ENCODE measurements at regions not wholly inside any gene's neighbourhood (a gene's known extent, or its start where the extent isn't known, plus 50 kb on each side); places are given as distances from the start of the nearest gene placed in this dataset.

- TF ChIP-seq RAD21 (IDR thresholded peaks at IDR 0.05; ENCODE audit: low read depth) (no peak), REST (IDR thresholded peaks at IDR 0.05; ENCODE audit: low read depth) (no peak), TAF1 (IDR thresholded peaks at IDR 0.05; ENCODE audit: low read depth) (no peak), EP300 (IDR thresholded peaks at IDR 0.05; ENCODE audit: borderline replicate concordance) (no peak), MAX (IDR thresholded peaks at IDR 0.05) (no peak), YY1 (IDR thresholded peaks at IDR 0.05; ENCODE audit: low read depth) (no peak), TEAD4 (IDR thresholded peaks at IDR 0.05) (no peak), FOXM1 (IDR thresholded peaks at IDR 0.05; ENCODE audit: borderline replicate concordance, low read depth) (no peak), EGR1 (IDR thresholded peaks at IDR 0.05) (no peak), CEBPB (IDR thresholded peaks at IDR 0.05) (no peak), CREB1 (IDR thresholded peaks at IDR 0.05; ENCODE audit: low read depth) (no peak), TCF12 (IDR thresholded peaks at IDR 0.05; ENCODE audit: low read depth) (no peak), USF1 (IDR thresholded peaks at IDR 0.05) (no peak), NFIC (IDR thresholded peaks at IDR 0.05) (no peak), ZBTB7A (IDR thresholded peaks at IDR 0.05; ENCODE audit: low read depth) (no peak)
These were observed 330.6 kb upstream of the F9 start for GRCh38 chrX:139199933-139200332.

GRCh38 chrX:139198936-139199335 is 331.6 kb upstream of the F9 start:
- TF ChIP-seq RAD21 (IDR thresholded peaks at IDR 0.05; ENCODE audit: low read depth), result no peak
- TF ChIP-seq ZBTB7A (IDR thresholded peaks at IDR 0.05; ENCODE audit: low read depth), result no peak
- no peak for TF ChIP-seq EP300 (IDR thresholded peaks at IDR 0.05; ENCODE audit: borderline replicate concordance)
- TF ChIP-seq CEBPB (IDR thresholded peaks at IDR 0.05), result no peak
- no peak for TF ChIP-seq CREB1 (IDR thresholded peaks at IDR 0.05; ENCODE audit: low read depth)
- TF ChIP-seq REST (IDR thresholded peaks at IDR 0.05; ENCODE audit: low read depth), result no peak
- TF ChIP-seq NFIC (IDR thresholded peaks at IDR 0.05), result no peak
- no peak for TF ChIP-seq FOXM1 (IDR thresholded peaks at IDR 0.05; ENCODE audit: borderline replicate concordance, low read depth)
- TF ChIP-seq MAX (IDR thresholded peaks at IDR 0.05), result no peak
- no peak for TF ChIP-seq TAF1 (IDR thresholded peaks at IDR 0.05; ENCODE audit: low read depth)
- no peak for TF ChIP-seq TCF12 (IDR thresholded peaks at IDR 0.05; ENCODE audit: low read depth)
- TF ChIP-seq TEAD4 (IDR thresholded peaks at IDR 0.05), result no peak
- TF ChIP-seq USF1 (IDR thresholded peaks at IDR 0.05), result no peak
- no peak for TF ChIP-seq EGR1 (IDR thresholded peaks at IDR 0.05)
- no peak for TF ChIP-seq YY1 (IDR thresholded peaks at IDR 0.05; ENCODE audit: low read depth)

GRCh38 chrX:139196890-139197289 is 333.6 kb upstream of the F9 start:
- TF ChIP-seq EGR1 (IDR thresholded peaks at IDR 0.05) (no peak), NFIC (IDR thresholded peaks at IDR 0.05) (no peak), FOXM1 (IDR thresholded peaks at IDR 0.05; ENCODE audit: borderline replicate concordance, low read depth) (no peak), USF1 (IDR thresholded peaks at IDR 0.05) (no peak), TCF12 (IDR thresholded peaks at IDR 0.05; ENCODE audit: low read depth) (no peak), REST (IDR thresholded peaks at IDR 0.05; ENCODE audit: low read depth) (no peak), YY1 (IDR thresholded peaks at IDR 0.05; ENCODE audit: low read depth) (no peak)

GRCh38 chrX:139194571-139195280 is 335.8 kb upstream of the F9 start:
- TF ChIP-seq EGR1 (IDR thresholded peaks at IDR 0.05) (no peak), FOXM1 (IDR thresholded peaks at IDR 0.05; ENCODE audit: borderline replicate concordance, low read depth) (no peak), MAX (IDR thresholded peaks at IDR 0.05) (peak; percentile 56; the same call in 1 of the 2 replicates)
